IMR-90 (cell line): ENCODE measurements at regions not wholly inside any gene's neighbourhood (a gene's known extent, or its start where the extent isn't known, plus 50 kb on each side); places are given as distances from the start of the nearest gene placed in this dataset.

Experiments used
- ATAC-seq: fragments of 200-7000 bp; cut with Tn5 transposase; 2 replicates; pipeline ENCODE4 v1.9.1; 2020; ENCODE audit warnings: low read depth, mild to moderate bottlenecking, moderate library complexity
- BruUV-seq: library from RNA; stranded (reverse); fragments of 400-500 nt; replicated peaks from 2 replicates; lab custom pipeline; 2021; lab: Mats Ljungman, UMichigan
- CTCF ChIA-PET: fragments of 300-600 bp; formaldehyde crosslinking; extraction: SDS; loops from one replicate; lab custom pipeline; 2021; ENCODE audit warnings: antibody characterized with exemption; lab: Yijun Ruan, JAX
- POLR2A ChIA-PET: fragments of 300-600 bp; sonication (Branson Sonifier 250); formaldehyde crosslinking; loops from one replicate; lab custom pipeline; 2022; ENCODE audit warnings: antibody characterized with exemption; ENCODE audit not compliant: unreplicated experiment; lab: Charles Lee
- DNase-seq: peaks from one replicate; pipeline ENCODE4 v3.0.0; 2013
- H2AFZ ChIP-seq: replicated peaks from 2 replicates; pipeline ENCODE3; 2013; ENCODE audit warnings: low read length, mild to moderate bottlenecking; ENCODE audit not compliant: poor library complexity
- H2AK5ac ChIP-seq: 2 replicates; pipeline ENCODE4 v1.6.1; 2013; ENCODE audit warnings: low read depth, low read length, inconsistent platforms
- H2AK9ac ChIP-seq: replicated peaks from 2 replicates; pipeline ENCODE3; 2013; ENCODE audit warnings: mild to moderate bottlenecking, low read depth, low read length, moderate library complexity; ENCODE audit not compliant: poor library complexity
- H2BK120ac ChIP-seq: 2 replicates; pipeline ENCODE4 v1.6.1; 2013; ENCODE audit warnings: low read depth, low read length, inconsistent platforms
- H2BK15ac ChIP-seq: 3 replicates; pipeline ENCODE4 v1.6.1; 2013; ENCODE audit warnings: low read depth, low read length, inconsistent platforms
- H2BK20ac ChIP-seq: 2 replicates; pipeline ENCODE4 v1.6.1; 2013; ENCODE audit warnings: low read depth, mild to moderate bottlenecking, inconsistent platforms, low read length, moderate library complexity
- H2BK5ac ChIP-seq: 2 replicates; pipeline ENCODE4 v1.6.1; 2013; ENCODE audit warnings: mild to moderate bottlenecking, low read depth, low read length, inconsistent platforms; ENCODE audit not compliant: poor library complexity, severe bottlenecking
- H3K14ac ChIP-seq: replicated peaks from 2 replicates; pipeline ENCODE4 v1.6.1; 2013; ENCODE audit warnings: low read depth, low read length, inconsistent platforms
- H3K18ac ChIP-seq: 2 replicates; pipeline ENCODE4 v1.6.1; 2013; ENCODE audit warnings: low read depth, low read length, control low read depth
- H3K23ac ChIP-seq: 2 replicates; pipeline ENCODE4 v1.6.1; 2013; ENCODE audit warnings: low read depth, low read length, inconsistent platforms
- H3K27ac ChIP-seq: 2 replicates; pipeline ENCODE4 v1.5.1; 2013; ENCODE audit warnings: mild to moderate bottlenecking, control low read depth, low read length; ENCODE audit not compliant: insufficient read depth
- H3K27me3 ChIP-seq: 2 replicates; pipeline ENCODE4 v1.6.1; 2013; ENCODE audit warnings: low read length; ENCODE audit not compliant: control insufficient read depth, insufficient read depth
- H3K36me3 ChIP-seq: 2 replicates; pipeline ENCODE4 v1.6.1; 2013; ENCODE audit warnings: low read length, mixed read lengths; ENCODE audit not compliant: control insufficient read depth, insufficient read depth
- H3K4ac ChIP-seq: 2 replicates; pipeline ENCODE4 v1.6.1; 2013; ENCODE audit warnings: low read depth, low read length, inconsistent platforms
- H3K4me1 ChIP-seq: 2 replicates; pipeline ENCODE4 v1.6.1; 2013; ENCODE audit warnings: low read length, mixed read lengths; ENCODE audit not compliant: control insufficient read depth, insufficient read depth
- H3K4me2 ChIP-seq: 2 replicates; pipeline ENCODE4 v1.6.1; 2013; ENCODE audit warnings: low read depth, mild to moderate bottlenecking, control low read depth, low read length, moderate library complexity
- H3K4me3 ChIP-seq: 2 replicates; pipeline ENCODE4 v1.5.1; 2013; ENCODE audit warnings: low read depth, mild to moderate bottlenecking, control low read depth, low read length, moderate library complexity; ENCODE audit not compliant: insufficient read depth
- H3K56ac ChIP-seq: 2 replicates; pipeline ENCODE4 v1.6.1; 2013; ENCODE audit warnings: low read length, inconsistent platforms; ENCODE audit not compliant: insufficient read depth; ENCODE audit errors: extremely low read depth
- H3K79me1 ChIP-seq, 2 experiments: 2 replicates each; pipeline ENCODE4 v1.6.1; 2013; ENCODE audit warnings: low read length in 2 of 2, inconsistent platforms in 1 of 2, low read depth in 1 of 2
- H3K9ac ChIP-seq: 2 replicates; pipeline ENCODE4 v1.6.1; 2013; ENCODE audit warnings: low read depth, low read length, control low read depth
- H3K9me1 ChIP-seq: 2 replicates; pipeline ENCODE4 v1.6.1; 2013; ENCODE audit warnings: low read length, inconsistent platforms; ENCODE audit not compliant: insufficient read depth
- H3K9me3 ChIP-seq: 2 replicates; pipeline ENCODE4 v1.6.1; 2013; ENCODE audit warnings: low read length; ENCODE audit not compliant: control insufficient read depth, insufficient read depth
- H4K20me1 ChIP-seq: 2 replicates; pipeline ENCODE4 v1.6.1; 2013; ENCODE audit warnings: low read length, inconsistent platforms; ENCODE audit not compliant: insufficient read depth
- H4K5ac ChIP-seq: 2 replicates; pipeline ENCODE4 v1.6.1; 2013; ENCODE audit warnings: mild to moderate bottlenecking, low read depth, low read length, control low read depth
- H4K8ac ChIP-seq, 2 experiments: 2 replicates each; pipeline ENCODE4 v1.6.1; 2013; ENCODE audit warnings: low read depth in 2 of 2, low read length in 2 of 2, control low read depth in 1 of 2, inconsistent platforms in 1 of 2
- H4K91ac ChIP-seq: 2 replicates; pipeline ENCODE4 v1.6.1; 2013; ENCODE audit warnings: low read depth, low read length, inconsistent platforms; ENCODE audit not compliant: insufficient read depth
- BHLHE40 ChIP-seq: fragments of 150-350 bp; IDR thresholded peaks from 2 replicates; pipeline ENCODE4 v1.6.1; 2016; ENCODE audit warnings: mild to moderate bottlenecking, low read depth, low read length
- CEBPB ChIP-seq: IDR thresholded peaks from 2 replicates; pipeline ENCODE4 v1.6.1; 2012; ENCODE audit warnings: low read depth, low read length, improper control_type of control experiment
- CHD1 ChIP-seq: IDR thresholded peaks from 2 replicates; pipeline ENCODE4 v1.6.1; 2012; ENCODE audit warnings: low read depth, low read length, improper control_type of control experiment
- CTCF ChIP-seq: conservative IDR thresholded peaks from 2 replicates; pipeline ENCODE4 v1.5.1; 2012; ENCODE audit warnings: mild to moderate bottlenecking, low read depth, low read length, improper control_type of control experiment
- FOS ChIP-seq: fragments of 150-350 bp; IDR thresholded peaks from 2 replicates; pipeline ENCODE4 v1.6.1; 2016; ENCODE audit warnings: low read depth, low read length
- MAFK ChIP-seq: IDR thresholded peaks from 2 replicates; pipeline ENCODE4 v1.6.1; 2012; ENCODE audit warnings: low read depth, low read length, improper control_type of control experiment
- MAZ ChIP-seq: IDR thresholded peaks from 2 replicates; pipeline ENCODE4 v1.6.1; 2012; ENCODE audit warnings: low read depth, mild to moderate bottlenecking, low read length, improper control_type of control experiment, moderate library complexity, borderline replicate concordance
- MXI1 ChIP-seq: IDR thresholded peaks from 2 replicates; pipeline ENCODE4 v1.6.1; 2012; ENCODE audit warnings: low read depth, mild to moderate bottlenecking, low read length, moderate library complexity, borderline replicate concordance
- NFE2L2 ChIP-seq: fragments of 150-350 bp; IDR thresholded peaks from 2 replicates; pipeline ENCODE4 v1.6.1; 2016; ENCODE audit warnings: low read depth, mild to moderate bottlenecking, low read length
- POLR2A ChIP-seq: IDR thresholded peaks from 2 replicates; pipeline ENCODE4 v1.6.1; 2012; ENCODE audit warnings: mild to moderate bottlenecking, low read depth, low read length
- RAD21 ChIP-seq: IDR thresholded peaks from 2 replicates; pipeline ENCODE4 v1.6.1; 2012; ENCODE audit warnings: low read length, improper control_type of control experiment
- RCOR1 ChIP-seq: IDR thresholded peaks from 2 replicates; pipeline ENCODE4 v1.6.1; 2012; ENCODE audit warnings: mild to moderate bottlenecking, low read length, improper control_type of control experiment; ENCODE audit not compliant: insufficient replicate concordance
- RFX5 ChIP-seq: IDR thresholded peaks from 2 replicates; pipeline ENCODE4 v1.8.0; 2012; ENCODE audit warnings: low read depth, mild to moderate bottlenecking, low read length, moderate library complexity
- SMC3 ChIP-seq: fragments of 150-350 bp; IDR thresholded peaks from 2 replicates; pipeline ENCODE4 v1.6.1; 2016; ENCODE audit warnings: low read depth, mild to moderate bottlenecking, antibody characterized with exemption, low read length, moderate library complexity
- WGBS, 2 experiments: methylation state at CpG; one replicate each; pipeline versions ENCODE4 v1.1.5 to v1.1.7; 2013; ENCODE audit warnings: missing lambda C conversion rate in 2 of 2; ENCODE audit not compliant: insufficient read length in 1 of 2; ENCODE audit errors: extremely low coverage in 2 of 2; 5-methylcytosine and 5-hydroxymethylcytosine counted together
- dilution Hi-C: fragments of 300-500 bp; cut with HindIII; formaldehyde crosslinking; loops from one replicate; pipeline ENCODE4 v1.14.3; 2018; ENCODE audit warnings: low sequenced_read_pairs; ENCODE audit not compliant: unreplicated experiment
- in situ Hi-C: fragments of 300-500 bp; cut with MboI; formaldehyde crosslinking; loops from 3 replicates; pipeline ENCODE4 v1.14.3; 2019; ENCODE audit warnings: low sequenced_read_pairs, inconsistent platforms, mixed read lengths
- intact Hi-C: fragments of 100-400 bp; cut with micrococcal nuclease; formaldehyde crosslinking; loops from 2 replicates; pipeline ENCODE4 v1.10.0; 2022
- TF ChIP-seq, protein P1 (sequence below): fragments of 150-350 bp; IDR thresholded peaks from 2 replicates; pipeline ENCODE4 v1.6.1; 2017; ENCODE audit warnings: mild to moderate bottlenecking, antibody characterized with exemption, low read length, low read depth
- TF ChIP-seq, protein P2 (sequence below): fragments of 150-350 bp; IDR thresholded peaks from 2 replicates; pipeline ENCODE4 v1.6.1; 2016; ENCODE audit warnings: low read depth, mild to moderate bottlenecking, low read length, moderate library complexity, borderline replicate concordance

- no peak overlapping the region for H3K4me2 ChIP-seq
- no peaks in the 10 kb centered on the region for H3K9me3 ChIP-seq
- H3K4me1 ChIP-seq, result no peaks in the 10 kb centered on the region
- H3K23ac ChIP-seq, result no peak overlapping the region
- no peak overlapping the region for H2BK5ac ChIP-seq
- intact Hi-C loops, result no loop called here
- TF ChIP-seq SMC3 (no peak), RFX5 (no peak), CHD1 (no peak), POLR2A (no peak), MAFK (no peak), NFE2L2 (no peak), MXI1 (no peak), RAD21 (no peak), RCOR1 (no peak), CEBPB (no peak), CTCF (no peak), MAZ (no peak), BHLHE40 (no peak), FOS (no peak)
- TF ChIP-seq, protein P1, sequence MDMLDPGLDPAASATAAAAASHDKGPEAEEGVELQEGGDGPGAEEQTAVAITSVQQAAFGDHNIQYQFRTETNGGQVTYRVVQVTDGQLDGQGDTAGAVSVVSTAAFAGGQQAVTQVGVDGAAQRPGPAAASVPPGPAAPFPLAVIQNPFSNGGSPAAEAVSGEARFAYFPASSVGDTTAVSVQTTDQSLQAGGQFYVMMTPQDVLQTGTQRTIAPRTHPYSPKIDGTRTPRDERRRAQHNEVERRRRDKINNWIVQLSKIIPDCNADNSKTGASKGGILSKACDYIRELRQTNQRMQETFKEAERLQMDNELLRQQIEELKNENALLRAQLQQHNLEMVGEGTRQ, result no peak
- TF ChIP-seq, protein P2, sequence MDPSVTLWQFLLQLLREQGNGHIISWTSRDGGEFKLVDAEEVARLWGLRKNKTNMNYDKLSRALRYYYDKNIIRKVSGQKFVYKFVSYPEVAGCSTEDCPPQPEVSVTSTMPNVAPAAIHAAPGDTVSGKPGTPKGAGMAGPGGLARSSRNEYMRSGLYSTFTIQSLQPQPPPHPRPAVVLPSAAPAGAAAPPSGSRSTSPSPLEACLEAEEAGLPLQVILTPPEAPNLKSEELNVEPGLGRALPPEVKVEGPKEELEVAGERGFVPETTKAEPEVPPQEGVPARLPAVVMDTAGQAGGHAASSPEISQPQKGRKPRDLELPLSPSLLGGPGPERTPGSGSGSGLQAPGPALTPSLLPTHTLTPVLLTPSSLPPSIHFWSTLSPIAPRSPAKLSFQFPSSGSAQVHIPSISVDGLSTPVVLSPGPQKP, result no peak
- H3K36me3 ChIP-seq, result no peaks in the 10 kb centered on the region
- H2BK15ac ChIP-seq, result no peak overlapping the region
- no peak for DNase-seq
- no peak overlapping the region for H3K14ac ChIP-seq
- CTCF ChIA-PET, result no interaction called here
- H3K4me3 ChIP-seq, result no peak overlapping the region
- H3K27ac ChIP-seq, result no peak overlapping the region
- WGBS, 2 experiments, result no CpG with 5 or more reads among the region's 2 CpGs
- H2BK120ac ChIP-seq, result no peak overlapping the region
- BruUV-seq, result no TSS peak
- ATAC-seq, result no peak
- no peak overlapping the region for H2AK9ac ChIP-seq
- no peak overlapping the region for H4K91ac ChIP-seq
- no peak overlapping the region for H2AFZ ChIP-seq
- H4K5ac ChIP-seq, result no peak overlapping the region
- H3K4ac ChIP-seq, result no peak overlapping the region
- H3K79me1 ChIP-seq, result no peaks in the 10 kb centered on the region
- H4K20me1 ChIP-seq, result no peaks in the 10 kb centered on the region
- H3K27me3 ChIP-seq, result no peaks in the 10 kb centered on the region
- no peak overlapping the region for H4K8ac ChIP-seq
- dilution Hi-C loops, result no loop called here
- in situ Hi-C loops, result no loop called here
- H2BK20ac ChIP-seq, result no peak overlapping the region
- no peak overlapping the region for H3K18ac ChIP-seq
- H3K9me1 ChIP-seq, result no peaks in the 10 kb centered on the region
- H3K56ac ChIP-seq, result no peak overlapping the region
- H3K9ac ChIP-seq, result no peak overlapping the region
- H2AK5ac ChIP-seq, result no peak overlapping the region
- POLR2A ChIA-PET, result no interaction called here
These were observed 356.9 kb upstream of the RASGRP1 start for GRCh38 chr15:38921471-38921870.
